Dedifferentiated amniotic fluid mesenchymal stem cell (primary cell): ENCODE measurements at regions not wholly inside any gene's neighbourhood (a gene's known extent, or its start where the extent isn't known, plus 50 kb on each side); places are given as distances from the start of the nearest gene placed in this dataset.
A peak's percentile ranks its signal among the peaks of the same experiment; 100 is the strongest.

ENCODE experiments used
- DNase-seq: peaks from one replicate; pipeline ENCODE4 v3.0.0-alpha.2; 2016; ENCODE audit errors: extremely low spot score

DNA sequence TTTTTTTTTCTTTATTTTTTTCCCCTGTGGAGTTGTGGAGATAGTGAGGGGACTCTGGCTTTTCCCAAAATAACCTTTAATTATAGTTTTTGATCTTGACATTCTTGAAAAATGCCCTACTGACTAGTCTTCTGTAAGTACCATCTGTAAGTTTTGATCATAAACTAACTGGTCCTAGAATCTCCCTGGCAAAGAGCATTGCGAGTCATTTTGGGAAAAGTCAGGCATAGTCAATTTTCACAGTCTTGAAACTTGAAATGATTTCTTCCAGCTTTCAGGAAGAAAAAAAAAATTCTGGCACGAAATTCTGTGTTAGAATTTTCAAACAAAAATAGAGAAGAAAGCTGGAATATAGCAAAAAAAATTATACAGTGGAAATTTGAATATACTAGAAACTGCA lies 181.2 kb upstream of the SNX7 start:
- DNase-seq, result peak; percentile 16

DNA sequence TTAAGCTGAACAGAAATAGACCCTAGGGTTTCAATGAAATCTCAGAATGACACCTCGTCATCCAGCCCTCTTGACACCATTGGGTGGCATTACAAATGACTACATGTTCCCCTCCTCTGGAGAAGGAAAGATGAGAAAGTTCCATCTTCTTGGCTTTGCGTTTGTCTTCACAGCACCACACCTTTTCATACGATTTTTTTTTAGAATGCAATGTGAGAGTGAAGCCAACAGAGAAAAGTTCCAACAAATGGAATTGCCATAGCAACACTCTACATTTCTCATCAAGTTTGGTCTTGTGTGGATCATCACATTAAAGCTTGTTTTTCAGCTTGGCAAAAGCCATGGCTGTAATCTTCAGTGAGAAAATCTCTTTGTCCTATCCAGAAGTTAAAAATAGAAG lies 183.4 kb upstream of the SNX7 start:
- no peak for DNase-seq

DNA sequence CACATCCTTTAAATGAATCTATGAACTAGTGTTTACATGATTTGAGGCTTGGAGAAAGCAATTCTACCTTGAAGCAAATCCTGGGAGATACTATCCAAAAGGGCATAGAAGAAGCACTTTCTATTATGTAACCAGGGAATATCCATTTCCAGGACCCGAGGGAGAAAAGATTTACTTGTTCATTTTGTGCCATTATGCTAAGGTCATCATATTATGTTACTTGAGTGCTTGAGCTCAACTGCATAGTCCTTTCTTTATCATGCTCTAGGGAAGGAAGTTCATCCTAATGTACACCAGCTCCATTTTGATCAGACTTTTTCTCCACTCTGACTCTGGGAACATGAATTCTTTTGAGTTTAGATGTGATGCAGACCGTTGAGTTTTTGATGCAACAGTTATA lies 188.6 kb upstream of the SNX7 start:
- no peak for DNase-seq

DNA sequence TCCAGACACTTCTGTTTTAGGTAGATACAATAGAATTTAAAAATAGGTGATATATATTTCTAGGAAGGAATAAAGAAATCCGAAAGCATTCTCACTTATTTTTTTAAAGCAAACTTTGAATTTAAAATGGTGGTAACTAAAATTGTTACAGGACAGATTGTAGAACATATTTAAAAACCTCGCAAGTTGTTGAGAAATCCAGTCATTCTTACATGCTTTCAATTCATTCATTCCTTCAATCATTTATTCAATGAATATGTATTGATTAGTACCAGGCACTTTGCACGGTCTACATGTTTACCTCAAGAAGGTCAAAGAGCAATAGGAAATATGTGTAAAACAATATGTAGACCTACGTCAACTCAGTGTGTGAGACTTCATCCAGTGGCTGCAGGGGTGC lies 189.9 kb upstream of the SNX7 start:
- DNase-seq, result no peak

DNA sequence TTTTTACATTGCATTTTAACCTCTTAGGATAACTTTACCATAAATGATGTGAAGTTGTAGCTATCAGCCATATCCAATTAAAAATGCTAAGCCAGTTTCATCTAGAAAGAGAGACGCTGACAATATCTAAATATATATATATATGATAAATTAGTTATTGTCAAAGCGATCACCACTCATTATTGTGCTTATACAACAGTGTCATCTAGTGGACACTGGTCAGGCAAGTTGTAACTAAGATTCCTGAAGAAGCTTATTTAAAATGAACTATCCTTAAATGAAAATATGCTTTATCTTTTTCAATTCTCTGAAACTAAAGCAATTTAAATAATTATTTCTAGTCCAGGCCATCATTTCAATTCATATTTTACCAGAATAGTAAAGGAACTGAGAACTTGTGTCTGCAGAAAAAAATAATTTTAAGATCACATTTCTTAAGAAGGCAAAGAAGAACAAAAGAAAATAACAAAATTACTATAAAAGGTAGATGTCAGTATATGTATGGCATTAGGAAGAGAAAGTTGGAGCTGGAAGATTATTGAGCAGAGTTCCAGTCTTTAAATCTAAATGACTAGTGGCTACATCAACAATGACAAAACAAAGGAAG lies 193.3 kb upstream of the SNX7 start:
- DNase-seq, result peak; percentile 65

DNA sequence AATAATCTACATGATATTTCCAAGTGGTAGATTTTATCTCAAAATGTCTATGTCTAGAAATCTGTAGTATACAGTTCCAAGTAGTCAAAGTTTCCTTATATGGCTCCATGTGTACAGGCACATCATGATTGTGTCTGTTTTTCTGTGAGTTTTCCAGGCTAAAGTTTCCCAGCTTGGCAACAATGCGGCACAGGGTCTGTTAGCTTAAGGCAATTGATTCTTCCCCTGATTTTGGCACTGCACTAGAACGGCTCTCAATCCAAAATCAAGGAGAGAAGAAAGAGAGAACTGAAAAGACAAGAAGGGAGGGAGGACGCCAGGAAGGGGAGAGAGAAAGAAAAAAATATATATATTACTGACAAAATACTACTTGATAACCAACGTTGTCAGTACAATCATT lies 193.9 kb upstream of the SNX7 start:
- no peak for DNase-seq

DNA sequence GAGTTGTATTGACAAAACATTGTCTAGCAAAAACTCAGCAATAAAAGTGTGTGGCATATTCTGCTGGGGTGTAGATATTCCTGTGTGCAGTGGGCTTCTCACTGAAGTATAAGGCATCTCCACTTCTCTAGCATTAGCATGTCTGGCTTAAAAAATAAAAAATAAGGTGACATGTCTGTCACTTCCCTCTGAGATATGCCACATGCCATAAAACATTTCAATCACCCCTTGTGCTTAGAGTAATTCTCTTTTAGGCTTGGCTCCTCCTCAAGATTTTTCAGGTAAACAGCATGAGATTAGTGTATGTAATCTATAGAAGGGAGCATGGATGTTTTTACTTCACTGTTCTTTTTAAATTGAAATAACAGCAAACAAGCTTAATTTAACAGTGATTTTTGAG lies 194.4 kb upstream of the SNX7 start:
- DNase-seq, result no peak

DNA sequence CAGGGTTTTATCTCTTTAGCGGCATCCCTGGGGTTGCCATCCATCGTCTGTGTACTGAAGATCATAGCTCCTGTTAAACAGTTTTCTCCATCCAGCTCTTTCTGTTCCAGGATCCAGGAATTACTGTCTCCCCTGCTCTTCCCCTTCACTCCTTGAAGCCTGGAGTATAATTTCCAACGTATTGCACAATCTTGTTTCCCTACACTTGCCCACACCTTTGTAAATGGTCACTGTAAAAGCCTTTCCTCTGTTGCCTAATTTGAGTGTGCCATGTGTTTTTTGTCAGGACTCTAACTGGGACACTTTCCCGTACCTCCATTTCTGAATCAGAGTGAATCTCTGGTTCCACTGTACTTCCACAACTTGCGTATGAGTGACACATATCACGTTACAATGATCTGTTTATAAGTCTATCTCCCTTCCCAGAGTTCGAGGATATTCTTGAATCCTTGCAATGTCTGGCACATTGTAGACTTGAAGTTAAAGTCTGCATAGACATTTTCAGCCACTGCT lies 199.6 kb upstream of the SNX7 start:
- DNase-seq, result no peak

DNA sequence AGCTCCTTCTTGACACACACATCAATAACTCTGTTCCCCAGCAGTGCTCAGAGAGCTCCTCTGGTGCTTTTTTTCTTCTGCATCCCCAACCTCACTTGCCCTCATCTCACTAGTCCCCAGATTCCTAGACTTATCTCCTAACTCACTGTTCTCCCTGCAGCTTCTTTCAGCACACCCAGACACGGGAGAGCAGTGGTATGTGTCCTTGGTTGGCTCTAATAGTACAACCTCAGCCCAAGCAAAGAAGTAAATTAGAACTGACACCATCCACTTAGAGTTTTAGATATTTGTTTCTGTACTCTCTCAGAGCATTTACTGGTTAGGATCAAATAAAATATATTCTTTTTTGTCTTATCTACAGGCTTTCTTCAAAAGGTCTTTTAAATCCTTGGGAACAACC lies 201.4 kb upstream of the SNX7 start:
- DNase-seq, result no peak

DNA sequence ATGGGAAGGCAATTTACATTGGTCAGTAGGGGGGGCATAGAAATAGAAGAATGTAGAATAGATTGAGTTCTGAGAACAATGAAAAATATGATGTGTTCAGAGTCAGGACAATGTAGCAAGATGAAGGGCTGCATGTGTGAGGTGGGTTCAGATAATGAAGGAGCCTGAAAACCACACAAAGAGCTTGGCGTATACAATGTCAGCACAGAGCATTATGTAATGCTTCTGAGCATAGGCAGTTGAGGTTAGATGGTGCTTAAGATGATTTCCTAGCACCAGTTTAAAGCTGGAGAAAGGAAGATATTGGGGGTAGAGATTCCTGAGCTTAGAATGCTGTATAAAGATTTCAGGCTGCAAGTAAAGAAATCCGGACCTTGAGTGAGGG lies 202.0 kb upstream of the SNX7 start:
- DNase-seq, result no peak

DNA sequence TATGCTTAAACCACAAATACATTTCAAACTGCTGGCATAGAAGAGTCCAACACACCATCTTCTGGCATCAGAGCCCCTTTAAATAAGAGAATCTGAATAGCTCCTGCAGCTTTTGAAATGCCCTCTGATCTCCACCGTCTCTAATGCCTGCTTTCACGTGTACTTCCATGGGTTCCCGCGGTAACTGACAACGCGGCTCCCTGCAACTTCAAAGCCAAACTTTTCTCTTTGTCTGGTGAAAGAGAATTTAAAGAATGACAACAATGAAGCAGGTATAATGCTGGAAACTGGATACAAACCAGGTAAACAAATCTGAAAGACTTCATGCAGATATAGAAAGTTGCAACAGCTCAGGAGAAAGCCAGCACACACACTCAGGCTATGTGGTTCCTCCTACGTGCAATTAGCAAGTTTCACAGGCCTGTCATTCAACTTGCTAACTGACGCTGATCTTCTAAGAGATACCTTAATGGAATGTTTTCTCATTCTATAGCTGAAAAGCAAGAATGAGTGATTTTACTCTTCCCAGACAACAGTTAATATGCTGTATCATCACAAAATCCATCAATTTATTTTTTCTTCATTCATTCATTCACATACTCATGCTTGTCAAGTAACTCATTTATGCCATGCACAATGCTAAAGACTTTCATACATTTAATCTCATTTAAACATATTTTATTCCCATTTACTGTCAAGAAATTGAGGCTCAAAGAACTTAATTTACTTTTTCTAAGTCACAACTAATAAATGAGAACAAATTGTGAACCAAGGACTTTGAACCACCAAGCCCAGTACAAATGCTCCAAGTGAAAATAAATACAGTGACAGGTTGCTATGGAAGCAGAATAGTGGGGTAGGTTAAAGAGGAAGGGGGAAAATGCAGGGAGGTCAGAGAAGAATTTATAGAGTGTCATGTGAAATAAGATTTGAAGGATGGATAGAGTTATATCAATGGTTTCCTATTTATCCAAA lies 202.7 kb upstream of the SNX7 start:
- no peak for DNase-seq

DNA sequence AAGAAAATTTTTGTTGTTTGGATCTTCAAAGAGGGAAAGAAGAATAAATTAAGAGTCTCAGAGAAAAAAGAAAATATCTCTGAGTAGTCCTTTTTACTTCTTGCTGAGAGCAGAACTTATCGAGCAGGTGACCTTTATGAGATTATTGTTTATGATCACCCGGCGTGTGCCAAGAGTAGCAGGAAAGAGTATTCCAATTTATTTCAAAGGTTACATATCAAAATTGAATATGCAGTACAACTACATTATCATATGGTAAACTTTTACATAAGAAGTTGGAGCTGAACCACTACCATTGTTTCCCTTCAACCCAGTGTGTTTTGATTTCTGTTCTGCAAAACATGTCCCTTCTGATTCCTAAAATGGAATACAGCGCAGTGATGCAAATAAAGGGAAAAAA lies 204.3 kb upstream of the SNX7 start:
- no peak for DNase-seq

DNA sequence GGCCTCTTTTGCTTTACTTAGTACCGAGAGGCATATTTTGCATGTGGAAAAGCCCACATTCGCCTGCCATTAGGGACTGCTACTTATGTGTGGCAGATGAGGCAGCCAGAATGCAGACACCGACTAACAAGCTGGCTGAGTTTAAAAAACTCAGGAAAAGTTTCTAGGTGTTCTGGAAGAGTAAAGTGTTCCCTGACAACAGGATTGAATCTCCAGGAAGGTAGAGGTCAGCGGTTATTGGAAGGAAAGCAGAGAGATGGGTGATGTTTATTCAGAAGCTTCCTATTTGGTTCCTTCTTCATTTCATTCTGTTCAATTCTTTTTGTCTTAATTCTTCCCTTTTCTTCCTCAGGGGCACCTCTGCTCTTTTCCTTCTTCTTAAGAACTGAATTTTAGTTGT lies 206.9 kb upstream of the SNX7 start:
- no peak for DNase-seq

DNA sequence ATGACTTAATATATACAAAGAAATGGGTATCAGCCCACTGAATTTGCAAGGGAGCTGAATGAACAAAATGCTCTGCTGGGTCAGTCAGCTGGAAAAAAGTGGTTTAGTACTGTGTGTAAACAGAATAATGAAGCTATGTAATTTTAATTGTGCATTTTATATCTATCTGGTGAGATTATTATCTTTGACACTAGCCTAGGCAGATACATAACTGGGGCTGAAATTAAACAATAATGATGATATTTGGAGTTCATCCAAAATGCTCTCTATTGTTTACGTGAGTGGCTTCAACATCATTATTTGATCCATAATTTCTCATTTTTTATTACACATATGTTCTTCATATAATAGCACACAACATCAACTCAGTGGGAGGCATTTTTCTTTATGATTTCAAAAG lies 208.5 kb upstream of the SNX7 start:
- DNase-seq, result no peak

DNA sequence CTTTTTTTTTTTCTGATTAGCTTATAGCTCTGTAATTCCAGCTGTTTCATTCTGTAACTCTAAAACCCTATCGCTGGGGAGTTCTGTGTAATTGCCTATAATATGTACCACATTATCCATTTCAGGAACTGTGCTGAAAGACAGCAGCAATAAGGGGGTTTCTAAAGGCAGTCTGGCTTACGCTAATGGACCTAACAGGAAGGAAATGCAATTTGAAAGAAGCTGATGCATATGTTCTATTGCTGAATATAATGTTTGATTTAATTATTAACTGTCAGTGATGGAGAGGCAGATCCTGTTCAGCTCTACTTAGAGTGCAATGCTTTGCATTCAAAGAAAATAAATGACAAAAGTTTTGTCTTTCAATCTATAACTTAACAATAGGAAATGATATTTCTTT lies 209.4 kb upstream of the SNX7 start:
- no peak for DNase-seq

DNA sequence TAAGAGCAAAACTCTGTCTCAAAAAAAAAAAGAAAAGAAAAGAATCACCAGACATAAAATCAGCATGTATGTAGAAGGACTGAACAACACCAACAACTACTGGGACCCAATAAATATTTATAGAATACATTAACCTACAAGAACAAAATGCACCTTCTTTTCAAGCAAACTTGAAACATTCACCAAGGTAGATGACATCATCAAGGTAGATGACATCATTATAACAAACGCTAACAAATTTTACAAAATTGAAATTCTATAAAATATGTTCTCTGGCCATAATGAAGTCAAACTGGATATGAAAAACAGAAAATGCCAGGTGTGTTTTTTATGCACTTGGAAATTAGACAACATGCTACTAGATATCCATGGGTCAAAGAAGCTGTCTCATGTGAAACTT lies 220.2 kb upstream of the SNX7 start:
- DNase-seq, result no peak

DNA sequence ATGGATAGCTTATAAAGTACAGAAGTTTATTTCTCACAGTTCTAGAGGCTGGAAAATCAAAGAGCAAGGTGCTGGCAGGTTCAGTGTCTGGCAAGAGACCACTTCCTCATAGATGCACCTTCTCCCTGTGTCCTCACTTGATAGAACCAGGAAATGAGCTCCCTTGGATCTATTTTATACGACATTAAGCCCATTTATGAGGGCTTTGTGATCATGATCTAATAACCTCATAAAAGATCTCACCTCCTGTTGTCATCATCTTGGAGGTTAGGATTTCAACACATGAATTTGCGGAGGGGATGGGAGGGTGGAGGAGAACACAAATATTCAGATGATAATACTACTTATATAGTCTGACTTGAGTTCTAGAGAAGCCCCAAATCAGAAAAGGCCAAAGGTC lies 222.1 kb upstream of the SNX7 start:
- no peak for DNase-seq

DNA sequence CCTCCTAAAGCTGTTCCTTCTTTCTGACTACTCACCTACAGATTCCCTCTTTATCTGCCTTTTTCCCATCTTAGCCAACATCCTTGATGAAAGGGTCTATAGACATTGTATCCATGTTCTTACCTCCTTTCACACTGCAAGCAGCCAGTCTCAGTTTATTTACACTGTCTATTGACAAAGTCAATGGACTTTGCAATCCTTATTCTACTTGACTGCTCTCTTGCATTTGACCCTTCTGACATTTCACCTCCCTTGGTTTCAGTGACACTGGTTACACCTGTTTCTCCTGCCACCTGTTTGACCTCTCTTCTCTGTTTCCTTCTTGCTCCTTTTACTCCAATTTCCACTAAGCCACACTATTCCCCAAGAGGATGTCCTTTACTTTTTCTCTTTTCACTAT lies 224.0 kb upstream of the SNX7 start:
- no peak for DNase-seq

DNA sequence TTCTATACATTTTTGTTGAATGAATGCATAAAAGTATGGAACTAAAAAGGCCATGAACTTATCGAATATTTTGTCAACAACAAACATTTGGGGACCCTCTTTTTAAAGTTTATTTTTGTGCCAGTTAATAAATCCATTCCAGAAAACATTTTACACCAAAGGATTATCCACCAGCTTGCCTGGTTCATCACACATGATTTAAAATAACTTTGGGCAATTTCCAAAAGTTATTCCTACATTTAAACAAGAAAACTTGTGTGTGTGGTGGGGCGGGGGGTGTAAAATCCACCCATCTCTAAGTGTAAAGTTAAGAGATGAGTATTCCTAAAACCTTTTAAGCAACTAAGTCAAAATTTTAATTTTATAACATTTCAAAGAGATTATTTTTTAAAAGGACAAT lies 224.5 kb upstream of the SNX7 start:
- DNase-seq, result no peak

DNA sequence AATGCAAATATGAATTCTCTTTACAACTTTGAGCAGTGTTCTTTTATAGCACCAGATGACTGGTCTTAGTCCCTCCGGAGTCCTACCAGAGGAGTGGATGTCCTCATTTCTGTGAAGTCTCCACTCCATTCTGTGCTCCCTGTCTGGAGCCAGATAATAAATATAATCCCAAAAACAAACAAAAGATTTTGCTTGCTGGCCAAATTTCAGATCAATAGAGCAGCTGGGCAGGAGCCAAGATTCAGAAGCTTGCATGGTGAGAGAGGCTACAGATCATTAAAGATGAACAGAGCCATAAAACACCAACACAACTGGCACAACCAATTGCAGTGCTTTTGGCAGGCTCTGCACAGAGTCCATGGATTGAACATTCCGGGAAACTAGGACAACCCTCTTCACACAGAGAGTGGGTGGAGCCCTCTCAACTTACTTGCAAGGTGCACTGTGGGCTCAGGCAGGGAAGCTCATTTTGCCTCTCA lies 231.5 kb upstream of the SNX7 start:
- no peak for DNase-seq

DNA sequence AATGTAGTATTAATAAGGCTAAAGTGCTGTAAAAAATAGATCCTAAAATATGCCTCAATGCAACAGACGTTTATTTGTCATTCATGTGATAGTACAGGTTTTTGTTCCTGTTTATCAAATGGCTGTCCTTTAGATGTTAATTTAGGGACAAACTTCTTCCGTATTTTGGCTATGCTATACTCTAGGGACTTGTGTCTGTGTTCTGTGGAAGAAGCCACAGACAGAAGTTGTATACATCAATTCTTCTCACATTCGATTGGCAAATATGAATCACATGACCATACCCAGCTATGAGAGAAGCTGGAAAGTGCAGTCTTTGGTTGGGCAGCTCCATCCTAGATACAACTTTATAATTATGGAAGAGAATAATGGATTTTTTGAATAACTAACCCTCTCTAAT lies 232.7 kb upstream of the SNX7 start:
- DNase-seq, result no peak

DNA sequence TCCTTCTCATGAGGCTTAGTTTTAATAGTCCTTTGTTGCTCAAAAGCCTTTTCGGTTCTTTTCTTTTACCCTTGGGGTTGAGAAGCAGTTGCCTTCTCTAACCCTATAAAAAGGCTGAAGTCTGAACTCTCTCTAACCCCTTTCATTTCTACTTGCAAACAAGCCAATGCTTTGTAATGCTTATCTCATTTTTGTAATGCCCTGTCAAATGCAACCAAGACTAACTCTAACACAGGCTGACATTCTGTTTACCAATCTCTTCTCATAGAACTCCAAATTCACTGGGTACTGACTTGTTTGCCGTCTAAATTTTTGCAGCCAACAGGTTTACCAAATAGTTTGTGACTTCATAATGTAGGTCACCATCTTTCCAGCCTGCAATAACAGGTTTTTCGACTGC lies 233.9 kb upstream of the SNX7 start:
- DNase-seq, result no peak

DNA sequence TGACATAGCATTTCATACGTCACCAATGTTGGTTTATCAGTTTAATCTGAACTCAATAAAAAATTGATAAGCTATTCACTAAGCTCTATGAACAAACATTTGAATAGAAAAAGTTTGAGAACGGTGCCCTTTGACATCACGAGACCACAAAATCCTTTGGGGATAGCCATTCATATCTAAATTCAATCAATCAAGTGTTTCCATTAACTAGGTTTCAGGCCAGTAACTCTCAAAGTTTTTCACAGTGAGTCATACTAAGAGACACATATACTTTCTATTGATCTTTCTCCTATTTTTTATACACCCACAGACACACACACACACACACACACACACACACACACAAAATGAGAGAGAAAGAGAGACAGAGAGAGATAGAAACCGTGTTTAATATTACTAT lies 235.4 kb upstream of the SNX7 start:
- DNase-seq, result no peak
